GM10266 (cell line): ENCODE measurements at regions not wholly inside any gene's neighbourhood (a gene's known extent, or its start where the extent isn't known, plus 50 kb on each side); places are given as distances from the start of the nearest gene placed in this dataset.

Experiments
- DNase-seq: peaks from one replicate; pipeline ENCODE4 v3.0.0; 2012; ENCODE audit errors: extremely low spot score
- TF ChIP-seq, protein P1 (sequence below): IDR thresholded peaks from 2 replicates; pipeline ENCODE4 v1.5.1; 2012; ENCODE audit warnings: mild to moderate bottlenecking, low read depth; ENCODE audit not compliant: control insufficient read depth, insufficient read depth; ENCODE audit errors: missing control alignments

DNA sequence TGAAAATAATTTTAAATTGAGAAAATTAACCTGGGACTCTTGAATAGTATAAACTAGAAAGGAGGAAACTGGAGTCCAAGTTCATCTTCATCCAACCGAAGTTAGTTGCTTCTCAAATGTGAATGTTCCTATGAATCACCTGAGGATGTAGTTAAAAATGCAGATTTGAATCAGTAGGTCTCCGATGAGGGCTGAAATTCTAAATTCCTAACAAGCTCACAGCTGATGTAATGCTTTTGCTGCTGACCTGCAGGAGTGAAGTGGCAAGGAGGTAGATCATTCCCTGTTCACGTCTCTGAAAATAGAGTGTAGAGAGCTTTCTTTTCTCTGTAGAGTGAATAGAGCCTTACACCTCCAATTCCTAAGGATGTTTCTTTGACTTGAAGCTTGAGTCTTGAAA, 685.5 kb downstream of the CPS1 start:
- TF ChIP-seq, protein P1, sequence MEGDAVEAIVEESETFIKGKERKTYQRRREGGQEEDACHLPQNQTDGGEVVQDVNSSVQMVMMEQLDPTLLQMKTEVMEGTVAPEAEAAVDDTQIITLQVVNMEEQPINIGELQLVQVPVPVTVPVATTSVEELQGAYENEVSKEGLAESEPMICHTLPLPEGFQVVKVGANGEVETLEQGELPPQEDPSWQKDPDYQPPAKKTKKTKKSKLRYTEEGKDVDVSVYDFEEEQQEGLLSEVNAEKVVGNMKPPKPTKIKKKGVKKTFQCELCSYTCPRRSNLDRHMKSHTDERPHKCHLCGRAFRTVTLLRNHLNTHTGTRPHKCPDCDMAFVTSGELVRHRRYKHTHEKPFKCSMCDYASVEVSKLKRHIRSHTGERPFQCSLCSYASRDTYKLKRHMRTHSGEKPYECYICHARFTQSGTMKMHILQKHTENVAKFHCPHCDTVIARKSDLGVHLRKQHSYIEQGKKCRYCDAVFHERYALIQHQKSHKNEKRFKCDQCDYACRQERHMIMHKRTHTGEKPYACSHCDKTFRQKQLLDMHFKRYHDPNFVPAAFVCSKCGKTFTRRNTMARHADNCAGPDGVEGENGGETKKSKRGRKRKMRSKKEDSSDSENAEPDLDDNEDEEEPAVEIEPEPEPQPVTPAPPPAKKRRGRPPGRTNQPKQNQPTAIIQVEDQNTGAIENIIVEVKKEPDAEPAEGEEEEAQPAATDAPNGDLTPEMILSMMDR = no peak
- no peak for DNase-seq

DNA sequence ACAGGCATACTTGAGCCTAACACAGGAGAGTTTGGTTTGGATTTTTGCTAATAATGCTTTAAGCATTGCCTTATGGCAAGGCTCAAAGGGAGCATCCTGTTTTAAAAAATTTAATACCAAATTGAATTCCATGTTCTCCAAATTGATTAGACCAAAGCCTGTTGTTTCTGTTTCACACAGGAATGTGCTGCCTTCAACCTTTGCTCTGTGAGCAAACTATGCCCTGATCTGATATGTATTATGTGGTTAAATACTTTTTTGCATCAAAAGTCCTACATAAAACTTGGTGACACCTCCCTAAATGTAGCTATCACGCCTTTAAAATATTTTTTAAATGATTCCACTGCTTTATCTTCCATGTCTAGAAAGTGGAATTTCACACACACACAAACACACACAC, 691.4 kb downstream of the CPS1 start:
- DNase-seq = no peak
- TF ChIP-seq, protein P1 = no peak

DNA sequence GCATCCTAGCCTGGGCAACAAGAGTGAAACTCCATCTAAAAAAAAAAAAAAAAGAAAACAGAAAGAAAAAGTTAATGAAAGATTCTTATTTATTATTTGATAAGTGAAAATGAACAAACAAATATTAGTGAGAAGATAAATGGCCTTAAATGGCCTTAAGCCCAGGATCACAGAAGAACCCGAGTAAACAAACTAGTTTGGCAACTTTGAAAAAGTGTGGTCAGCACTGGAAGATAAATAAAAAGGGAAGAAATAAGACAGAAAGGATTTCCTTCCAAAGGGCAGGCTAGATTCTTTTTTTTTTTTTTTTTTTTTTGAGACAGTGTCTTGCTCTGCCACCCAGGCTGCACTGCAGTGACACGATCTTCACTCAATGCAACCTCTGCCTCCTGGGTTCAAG, 692.4 kb downstream of the CPS1 start:
- no peak for DNase-seq
- TF ChIP-seq, protein P1 = no peak

DNA sequence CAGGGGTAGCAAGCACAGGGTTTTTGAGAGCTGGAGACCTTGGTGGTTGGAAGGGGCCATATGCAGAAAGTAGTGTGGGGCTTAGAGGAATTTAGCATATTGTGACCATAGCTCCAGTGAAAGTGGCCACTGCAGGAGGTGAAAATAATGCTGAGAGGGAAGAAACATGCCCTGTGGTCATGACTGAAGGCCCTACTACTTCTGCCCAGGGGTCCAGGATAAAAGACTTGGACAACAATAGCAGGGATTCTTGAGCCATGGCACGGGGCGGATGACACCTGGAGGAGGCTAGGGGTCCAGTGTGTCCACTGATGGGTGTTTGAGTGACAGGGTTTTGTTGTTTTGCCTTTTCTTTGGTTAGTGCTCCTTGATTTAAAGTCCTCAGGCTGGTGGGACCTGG, 694.6 kb downstream of the CPS1 start:
- TF ChIP-seq, protein P1 = no peak
- DNase-seq = no peak

DNA sequence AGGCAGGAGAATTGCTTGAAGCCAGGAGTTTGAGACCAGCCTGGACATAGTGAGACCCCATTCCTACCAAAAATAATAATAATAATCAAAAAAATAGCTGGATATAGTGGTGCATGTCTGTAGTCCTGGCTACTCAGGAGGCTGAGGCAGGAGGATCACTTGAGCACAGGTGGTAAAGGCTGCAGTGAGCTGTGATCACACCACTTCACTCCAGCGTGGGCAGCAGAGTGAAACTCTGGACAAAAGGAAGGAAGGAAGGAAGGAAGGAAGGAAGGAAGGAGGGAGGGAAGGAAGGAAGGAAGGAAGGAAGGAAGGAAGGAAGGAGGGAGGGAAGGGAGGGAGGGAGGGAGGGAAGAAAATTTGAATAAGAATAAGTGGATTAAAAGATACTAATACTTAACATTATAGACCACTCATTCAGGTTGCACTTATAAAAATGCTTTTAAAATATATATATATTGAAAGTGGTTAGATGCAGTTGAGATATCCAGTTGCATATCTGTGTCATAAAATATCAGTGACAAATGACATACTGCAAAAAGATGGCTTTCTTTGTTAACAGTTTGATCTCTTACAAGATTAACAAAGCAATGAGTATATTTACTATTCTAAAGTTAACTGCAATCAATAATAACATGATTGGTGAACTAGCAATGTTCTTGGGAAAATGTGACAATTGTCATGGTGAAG, 702.4 kb downstream of the CPS1 start:
- TF ChIP-seq, protein P1 = no peak
- no peak for DNase-seq

DNA sequence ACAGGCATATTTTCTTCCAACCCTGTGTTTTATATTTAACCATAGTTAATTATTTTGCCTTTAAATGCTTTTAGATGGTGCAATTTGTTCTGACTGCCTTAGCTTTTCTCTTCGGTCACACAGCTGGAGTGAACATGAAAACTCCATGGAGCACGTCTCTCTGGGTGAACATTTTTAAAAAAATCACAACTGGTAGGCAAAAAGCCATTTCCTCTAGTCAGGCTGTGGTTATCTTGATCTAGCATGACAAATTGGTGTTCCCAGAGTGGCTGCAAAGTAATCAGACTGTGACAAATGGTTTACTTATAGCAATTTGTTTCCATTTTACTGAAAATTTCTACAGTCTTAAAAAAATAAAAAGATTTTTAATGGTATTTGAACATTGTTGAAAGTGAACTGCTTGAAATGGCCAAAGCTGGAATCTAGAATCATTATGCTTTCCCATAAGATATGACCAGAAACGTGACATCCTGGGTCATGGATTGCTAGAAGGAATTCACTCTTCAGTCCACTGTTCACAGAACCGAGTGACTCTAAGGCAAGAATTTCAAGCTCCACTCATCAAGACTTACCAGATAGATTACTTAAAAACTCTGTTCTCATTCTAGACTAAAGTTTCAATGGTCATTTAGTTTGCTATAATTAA, 703.6 kb downstream of the CPS1 start:
- no peak for DNase-seq
- TF ChIP-seq, protein P1 = no peak

DNA sequence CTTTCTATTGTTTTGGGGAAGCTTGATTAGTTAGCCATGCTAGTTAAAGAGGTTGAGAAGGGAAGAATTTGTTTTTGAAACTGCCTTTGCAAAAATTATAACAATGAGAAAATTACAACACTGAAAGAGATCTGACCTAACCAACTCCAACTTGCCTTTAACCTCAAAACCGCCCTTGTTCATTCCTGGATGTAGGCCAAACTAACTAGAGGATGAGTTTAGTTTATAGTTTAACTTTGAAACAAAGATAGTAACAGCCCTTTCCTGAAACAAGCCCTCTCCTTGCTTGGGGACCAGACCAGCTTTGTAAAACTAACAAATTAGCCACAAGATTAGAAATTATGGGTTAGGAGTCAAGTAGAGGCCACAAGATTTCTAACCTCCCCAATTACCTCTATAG, 713.9 kb downstream of the CPS1 start:
- TF ChIP-seq, protein P1 = no peak
- DNase-seq = no peak
